ENCODE measurements at regions not wholly inside any gene's neighbourhood (a gene's known extent, or its start where the extent isn't known, plus 50 kb on each side); places are given as distances from the start of the nearest gene placed in this dataset.
A peak's percentile ranks its signal among the peaks of the same experiment; 100 is the strongest.

DNA sequence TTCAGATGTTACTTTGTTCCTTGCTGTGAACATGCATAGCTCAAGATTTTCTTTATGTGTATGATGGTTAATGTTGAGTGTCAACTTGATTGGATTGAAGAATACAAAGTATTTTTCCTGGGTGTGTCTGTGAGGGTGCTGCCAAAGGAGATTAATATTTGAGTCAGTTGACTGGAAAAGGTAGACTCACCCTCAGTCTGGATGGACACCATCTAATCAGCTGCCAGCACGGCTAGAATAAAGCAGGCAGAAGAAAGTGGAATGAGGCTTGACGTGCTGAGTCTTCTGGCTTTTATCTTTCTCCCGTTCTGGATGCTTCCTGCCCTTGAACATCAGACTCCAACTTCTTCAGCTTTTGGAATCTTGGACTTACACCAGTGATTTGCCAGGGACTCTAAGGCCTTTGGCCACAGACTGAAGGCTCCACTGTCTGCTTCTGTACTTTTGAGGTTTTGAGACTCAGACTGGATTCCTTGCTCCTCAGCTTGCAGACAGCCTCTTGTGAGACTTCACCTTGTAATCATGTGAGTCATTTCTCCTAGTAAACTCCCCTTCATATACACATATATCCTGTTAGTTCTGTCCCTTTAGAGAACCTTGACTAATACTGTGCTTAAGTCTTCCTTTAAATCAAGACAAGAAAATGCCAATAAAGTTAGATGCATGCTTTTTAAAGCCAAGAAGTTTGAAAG, 626.6 kb downstream of the KCNT2 start:
- H3K27me3 ChIP-seq (ENCODE audit: control insufficient read depth in 2 of 2, insufficient read depth in 2 of 2, low read length in 2 of 2), result no peaks in the 10 kb centered on the region
- no peaks in the 10 kb centered on the region for H3K4me1 ChIP-seq (replicated peaks in 1 of 2; ENCODE audit: control insufficient read depth in 2 of 2, insufficient read depth in 2 of 2, low read length in 2 of 2)
- intact Hi-C loops (cut with micrococcal nuclease), result no loop called here
- no peaks in the 10 kb centered on the region for H3K9me1 ChIP-seq (ENCODE audit: control insufficient read depth, insufficient read depth, low read length)
- FAIRE-seq (peak; percentile 37), DNase-seq (ENCODE audit: extremely low read depth in 1 of 4, low spot score in 3 of 4) (peak in 1 of 4 experiments; percentile 9), ATAC-seq (peak; percentile 31; the same call in 1 of the 3 replicates)
- no peak overlapping the region for H3K27ac ChIP-seq (ENCODE audit: extremely low read depth, low read depth, low read length)
- no TSS peak for BruUV-seq (replicated peaks)
- no peak overlapping the region for H3K4me3 ChIP-seq
- in situ Hi-C loops (cut with MboI), result no loop called here
- H3K9ac ChIP-seq (ENCODE audit: insufficient read depth in 1 of 2, low read depth in 2 of 2, low read length in 2 of 2), result no peak overlapping the region; a peak in 1 of 4 replicates
- H3K4me2 ChIP-seq (ENCODE audit: insufficient read depth, low read length), result no peak overlapping the region
- TF ChIP-seq MAFF (IDR thresholded peaks at IDR 0.05; ENCODE audit: low read length) (no peak), CBFB (CRISPR knock-in tag; IDR thresholded peaks at IDR 0.05) (no peak), U2AF1 (optimal IDR thresholded peaks at IDR 0.05; ENCODE audit: low read depth, low read length) (no peak), BACH1 (tag; IDR thresholded peaks at IDR 0.05) (no peak), STAG1 (CRISPR knock-in tag; IDR thresholded peaks at IDR 0.05; ENCODE audit: borderline replicate concordance) (no peak), CEBPB (tag; IDR thresholded peaks at IDR 0.05) (no peak), PTRF (tag; IDR thresholded peaks at IDR 0.05) (no peak), STAT5A (IDR thresholded peaks at IDR 0.05; ENCODE audit: borderline replicate concordance, low read length) (no peak), FOSL1 (tag; conservative IDR thresholded peaks at IDR 0.05) (0 out of 2 replicates have a peak, but pooled peaks have one; percentile 43)
- H2AFZ ChIP-seq (ENCODE audit: low read depth, low read length), result peak overlapping the region; percentile 34; the same call in 1 of the 2 replicates
- WGBS (ENCODE audit: insufficient coverage, low coverage, missing lambda C conversion rate), result 10% methylated on average over 3 of the region's 3 CpGs
- H3K79me2 ChIP-seq (ENCODE audit: control insufficient read depth, insufficient read depth, low read length), result no peaks in the 10 kb centered on the region
- ChIA-PET POLR2A (no interaction called here), CTCF (ENCODE audit: low intra/inter-chr PET ratio) (no interaction called here)
- no peaks in the 10 kb centered on the region for H3K9me3 ChIP-seq (replicated peaks; ENCODE audit: control insufficient read depth, insufficient read depth, low read depth, low read length)
- H3K36me3 ChIP-seq (ENCODE audit: control insufficient read depth, insufficient read depth, low read length), result no peaks in the 10 kb centered on the region
- H4K20me1 ChIP-seq (replicated peaks; ENCODE audit: control insufficient read depth, insufficient read depth, low read length), result no peaks in the 10 kb centered on the region

Data from K562 (cell line).